Neural progenitor cell (in vitro differentiated cells): ENCODE measurements at regions not wholly inside any gene's neighbourhood (a gene's known extent, or its start where the extent isn't known, plus 50 kb on each side); places are given as distances from the start of the nearest gene placed in this dataset.
"Not testable (repeated sequence)": the region's sequence is repeated elsewhere in the genome, so short reads cannot be mapped to it uniquely, and the experiment has no call there.

Experiments
- DNase-seq: peaks from one replicate; pipeline ENCODE4 v3.0.0-alpha.2; 2016; ENCODE audit warnings: low spot score
- H2AFZ ChIP-seq: fragments of 200-600 bp; sonication (generic); replicated peaks from 2 replicates; pipeline ENCODE4 v1.6.1; 2016; ENCODE audit warnings: antibody characterized with exemption
- H3F3A ChIP-seq: fragments of 200-600 bp; sonication (generic); 2 replicates; pipeline ENCODE4 v1.6.1; 2016; ENCODE audit warnings: antibody characterized with exemption, low read depth
- H3K27ac ChIP-seq: fragments of 200-600 bp; sonication (generic); 2 replicates; pipeline ENCODE4 v1.5.1; 2016; ENCODE audit warnings: mild to moderate bottlenecking
- H3K27me3 ChIP-seq: fragments of 200-600 bp; sonication (generic); 2 replicates; pipeline ENCODE4 v1.6.1; 2016; ENCODE audit warnings: mild to moderate bottlenecking, moderate library complexity
- H3K36me3 ChIP-seq: fragments of 200-600 bp; sonication (generic); 2 replicates; pipeline ENCODE4 v1.5.1; 2016
- H3K4me1 ChIP-seq: fragments of 200-600 bp; sonication (generic); 2 replicates; pipeline ENCODE4 v1.6.1; 2016; ENCODE audit warnings: mixed run types
- H3K4me2 ChIP-seq: fragments of 200-600 bp; sonication (generic); 2 replicates; pipeline ENCODE4 v1.6.1; 2016
- H3K4me3 ChIP-seq: fragments of 200-600 bp; sonication (generic); 2 replicates; pipeline ENCODE4 v1.5.1; 2016
- H3K79me2 ChIP-seq: fragments of 200-600 bp; sonication (generic); 2 replicates; pipeline ENCODE4 v1.6.1; 2016; ENCODE audit warnings: low read depth
- H3K9ac ChIP-seq: fragments of 200-600 bp; sonication (generic); 2 replicates; pipeline ENCODE4 v1.6.1; 2016
- H3K9me3 ChIP-seq: fragments of 200-600 bp; sonication (generic); 2 replicates; pipeline ENCODE4 v1.5.1; 2016; ENCODE audit warnings: low read depth
- H4K20me1 ChIP-seq: fragments of 200-600 bp; sonication (generic); 2 replicates; pipeline ENCODE4 v1.6.1; 2016; ENCODE audit warnings: low read depth
- H3K27ac Mint-ChIP-seq: 3 replicates; pipeline ENCODE4 v1.8.0; 2021; ENCODE audit warnings: mixed read lengths
- H3K27me3 Mint-ChIP-seq: 2 replicates; pipeline ENCODE4 v1.8.0; 2022; ENCODE audit warnings: low read depth, mild to moderate bottlenecking, inconsistent platforms, moderate library complexity, mixed read lengths; ENCODE audit not compliant: insufficient read depth
- H3K36me3 Mint-ChIP-seq: 3 replicates; pipeline ENCODE4 v1.8.0; 2021; ENCODE audit warnings: mixed read lengths
- H3K4me1 Mint-ChIP-seq: 3 replicates; pipeline ENCODE4 v1.8.0; 2021; ENCODE audit warnings: mixed read lengths
- H3K4me3 Mint-ChIP-seq: 3 replicates; pipeline ENCODE4 v1.8.0; 2021; ENCODE audit warnings: mild to moderate bottlenecking, moderate library complexity, mixed read lengths
- H3K9me3 Mint-ChIP-seq: 3 replicates; pipeline ENCODE4 v1.8.0; 2020; ENCODE audit warnings: mixed read lengths
- EZH2 ChIP-seq: fragments of 200-600 bp; sonication (generic); IDR thresholded peaks from 2 replicates; pipeline ENCODE4 v1.6.1; 2017; ENCODE audit warnings: antibody characterized with exemption, mild to moderate bottlenecking, moderate library complexity
- EZH2phosphoT487 ChIP-seq: fragments of 200-600 bp; sonication (generic); IDR thresholded peaks from 2 replicates; pipeline ENCODE4 v1.6.1; 2017; ENCODE audit warnings: antibody characterized with exemption
- TF ChIP-seq, protein P1 (sequence below): fragments of 200-600 bp; sonication (generic); IDR thresholded peaks from 2 replicates; pipeline ENCODE4 v1.5.1; 2017; ENCODE audit warnings: antibody characterized with exemption, mild to moderate bottlenecking

GRCh38 chr10:4270116-4270515 lies 485.1 kb upstream of the KLF6 start:
- Histone ChIP-seq H3K36me3 (no peaks in the 10 kb centered on the region), H4K20me1 (no peaks in the 10 kb centered on the region), H3K27ac (no peak overlapping the region), H3K9me3 (peaks cover 8% of the 10 kb centered on the region), H3K9ac (no peak overlapping the region), H3K27me3 (no peaks in the 10 kb centered on the region), H3K4me3 (no peak overlapping the region), H3K4me2 (no peak overlapping the region), H3K4me1 (no peaks in the 10 kb centered on the region), H3K79me2 (no peaks in the 10 kb centered on the region), H3F3A (no peaks in the 10 kb centered on the region), H2AFZ (no peak overlapping the region)
- H3K27me3 Mint-ChIP-seq, result peaks cover 2% of the 10 kb centered on the region
- no peak overlapping the region for H3K4me3 Mint-ChIP-seq
- H3K9me3 Mint-ChIP-seq, result peaks cover 20% of the 10 kb centered on the region
- DNase-seq, result no peak
- H3K4me1 Mint-ChIP-seq, result no peaks in the 10 kb centered on the region
- H3K36me3 Mint-ChIP-seq, result peaks cover 3% of the 10 kb centered on the region
- no peak overlapping the region for H3K27ac Mint-ChIP-seq
- TF ChIP-seq EZH2 (no peak), EZH2phosphoT487 (no peak)
- TF ChIP-seq, protein P1, sequence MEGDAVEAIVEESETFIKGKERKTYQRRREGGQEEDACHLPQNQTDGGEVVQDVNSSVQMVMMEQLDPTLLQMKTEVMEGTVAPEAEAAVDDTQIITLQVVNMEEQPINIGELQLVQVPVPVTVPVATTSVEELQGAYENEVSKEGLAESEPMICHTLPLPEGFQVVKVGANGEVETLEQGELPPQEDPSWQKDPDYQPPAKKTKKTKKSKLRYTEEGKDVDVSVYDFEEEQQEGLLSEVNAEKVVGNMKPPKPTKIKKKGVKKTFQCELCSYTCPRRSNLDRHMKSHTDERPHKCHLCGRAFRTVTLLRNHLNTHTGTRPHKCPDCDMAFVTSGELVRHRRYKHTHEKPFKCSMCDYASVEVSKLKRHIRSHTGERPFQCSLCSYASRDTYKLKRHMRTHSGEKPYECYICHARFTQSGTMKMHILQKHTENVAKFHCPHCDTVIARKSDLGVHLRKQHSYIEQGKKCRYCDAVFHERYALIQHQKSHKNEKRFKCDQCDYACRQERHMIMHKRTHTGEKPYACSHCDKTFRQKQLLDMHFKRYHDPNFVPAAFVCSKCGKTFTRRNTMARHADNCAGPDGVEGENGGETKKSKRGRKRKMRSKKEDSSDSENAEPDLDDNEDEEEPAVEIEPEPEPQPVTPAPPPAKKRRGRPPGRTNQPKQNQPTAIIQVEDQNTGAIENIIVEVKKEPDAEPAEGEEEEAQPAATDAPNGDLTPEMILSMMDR, result no peak

- not testable (repeated sequence) for H3K27me3 Mint-ChIP-seq, H3K27ac Mint-ChIP-seq, H3K9me3 ChIP-seq, H3K4me3 Mint-ChIP-seq, H3K4me2 ChIP-seq, H4K20me1 ChIP-seq, H3K9ac ChIP-seq, H3K36me3 ChIP-seq, H3K4me1 Mint-ChIP-seq, H3K27me3 ChIP-seq, H3K4me3 ChIP-seq, H3F3A ChIP-seq, H3K79me2 ChIP-seq, H3K4me1 ChIP-seq, DNase-seq, H3K27ac ChIP-seq, H2AFZ ChIP-seq, H3K36me3 Mint-ChIP-seq
- peaks cover 18% of the 10 kb centered on the region for H3K9me3 Mint-ChIP-seq
Observed at GRCh38 chr10:4268490-4268889, 483.5 kb upstream of the KLF6 start.

DNA sequence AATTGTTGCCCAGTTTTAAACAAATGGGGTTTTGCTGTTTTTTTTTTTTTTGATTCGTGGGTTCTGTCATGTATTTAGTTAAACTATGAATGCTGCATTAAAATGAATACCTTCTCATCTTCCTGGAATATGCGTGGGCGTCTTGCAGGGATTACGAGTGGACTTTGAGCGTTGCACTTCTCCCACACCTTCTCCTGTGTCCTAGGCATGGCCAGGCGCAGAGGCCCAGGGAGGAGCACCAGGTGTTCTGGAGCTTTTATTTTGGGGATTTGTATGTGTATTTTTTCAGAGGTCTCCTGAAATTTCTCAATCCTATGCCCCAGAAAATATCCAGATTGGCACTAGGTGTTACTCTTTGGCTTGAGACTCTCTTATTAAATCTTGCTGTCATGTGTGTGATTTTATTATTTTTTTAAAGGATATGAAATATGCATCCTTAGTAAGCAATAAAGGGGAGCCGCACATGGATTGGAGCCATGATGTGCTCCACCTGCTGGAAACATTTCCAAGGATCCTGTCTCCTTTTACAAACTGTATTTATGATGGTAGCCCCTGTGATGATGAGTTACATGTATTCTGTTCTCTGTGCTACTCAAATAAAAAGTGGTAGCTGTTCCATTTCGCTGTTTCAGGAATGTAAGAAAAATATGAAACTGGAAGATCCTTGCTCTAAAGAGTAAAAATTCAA lies 482.2 kb upstream of the KLF6 start:
- no peaks in the 10 kb centered on the region for H3K4me1 Mint-ChIP-seq
- Histone ChIP-seq H3K9me3 (peaks cover 5% of the 10 kb centered on the region), H3K27me3 (no peaks in the 10 kb centered on the region), H4K20me1 (no peaks in the 10 kb centered on the region), H2AFZ (no peak overlapping the region), H3K36me3 (no peaks in the 10 kb centered on the region), H3K4me2 (no peak overlapping the region), H3K9ac (no peak overlapping the region), H3K4me3 (no peak overlapping the region), H3K4me1 (no peaks in the 10 kb centered on the region), H3K27ac (no peak overlapping the region), H3K79me2 (no peaks in the 10 kb centered on the region), H3F3A (no peaks in the 10 kb centered on the region)
- H3K4me3 Mint-ChIP-seq, result no peak overlapping the region
- no peak overlapping the region for H3K27ac Mint-ChIP-seq
- peaks cover 18% of the 10 kb centered on the region for H3K9me3 Mint-ChIP-seq
- TF ChIP-seq EZH2, result no peak
- TF ChIP-seq, protein P1, result peak; percentile 25
- TF ChIP-seq EZH2phosphoT487, result no peak
- peaks cover 2% of the 10 kb centered on the region for H3K27me3 Mint-ChIP-seq
- H3K36me3 Mint-ChIP-seq, result peaks cover 3% of the 10 kb centered on the region
- no peak for DNase-seq

DNA sequence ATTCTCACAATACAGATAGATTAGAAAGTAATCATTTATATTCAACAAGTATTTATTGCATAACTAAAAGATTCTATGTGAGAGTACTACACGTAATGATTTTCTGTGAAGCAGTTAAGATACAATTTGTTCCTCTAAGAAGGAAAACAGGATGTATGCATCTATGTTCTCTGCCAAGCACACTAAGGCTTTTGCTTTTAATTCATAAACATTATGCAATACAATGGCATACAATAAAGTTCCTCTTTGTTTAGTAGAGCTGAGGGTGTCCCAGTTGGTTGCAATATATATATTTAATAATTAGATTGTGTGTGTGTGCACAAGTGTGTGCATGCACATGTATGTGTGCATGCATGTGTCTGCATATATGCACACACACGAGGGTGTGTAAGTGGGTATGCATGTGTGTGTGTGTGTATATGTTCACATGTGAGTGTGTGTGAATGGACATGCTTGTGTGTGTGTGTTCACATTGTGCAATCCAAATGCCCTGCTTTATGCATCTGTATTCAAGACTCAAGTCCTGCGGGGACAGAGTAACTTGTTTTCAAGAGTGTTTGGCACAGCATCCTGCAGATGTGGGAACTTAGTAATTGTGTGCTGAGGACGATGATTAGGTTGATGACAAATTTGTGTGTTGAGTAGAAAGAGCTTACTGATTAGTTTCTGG lies 481.5 kb upstream of the KLF6 start:
- Mint-ChIP-seq H3K27me3 (no peaks in the 10 kb centered on the region), H3K9me3 (peaks cover 16% of the 10 kb centered on the region), H3K4me1 (no peaks in the 10 kb centered on the region), H3K36me3 (peaks cover 3% of the 10 kb centered on the region), H3K27ac (no peak overlapping the region), H3K4me3 (no peak overlapping the region)
- Histone ChIP-seq H3K27ac (no peak overlapping the region), H3K36me3 (no peaks in the 10 kb centered on the region), H3F3A (no peaks in the 10 kb centered on the region), H3K9ac (no peak overlapping the region), H4K20me1 (no peaks in the 10 kb centered on the region), H3K9me3 (peaks cover 5% of the 10 kb centered on the region), H3K4me1 (no peaks in the 10 kb centered on the region), H2AFZ (no peak overlapping the region), H3K27me3 (no peaks in the 10 kb centered on the region), H3K79me2 (no peaks in the 10 kb centered on the region), H3K4me2 (no peak overlapping the region), H3K4me3 (no peak overlapping the region)
- no peak for DNase-seq
- no peak for TF ChIP-seq EZH2
- no peak for TF ChIP-seq EZH2phosphoT487
- TF ChIP-seq, protein P1, result no peak
